NT2/D1 (cell line): ENCODE measurements at regions not wholly inside any gene's neighbourhood (a gene's known extent, or its start where the extent isn't known, plus 50 kb on each side); places are given as distances from the start of the nearest gene placed in this dataset.

Source experiments
- SUZ12 ChIP-seq: IDR thresholded peaks from 2 replicates; pipeline ENCODE4 v1.6.1; 2011; ENCODE audit not compliant: insufficient read length, insufficient read depth; ENCODE audit errors: extremely low read depth
- YY1 ChIP-seq: IDR thresholded peaks from 2 replicates; pipeline ENCODE4 v1.6.1; 2011; ENCODE audit not compliant: insufficient read length, insufficient read depth
- ZNF274 ChIP-seq: IDR thresholded peaks from 2 replicates; pipeline ENCODE4 v1.6.1; 2011; ENCODE audit warnings: mild to moderate bottlenecking, low read depth, low read length

GRCh38 chr3:40844896-40845295, 320.1 kb downstream of the ZNF621 start:
- no peak for TF ChIP-seq ZNF274
- TF ChIP-seq YY1, result no peak
- no peak for TF ChIP-seq SUZ12
